NCI-H748 (cell line): ENCODE measurements at regions not wholly inside any gene's neighbourhood (a gene's known extent, or its start where the extent isn't known, plus 50 kb on each side); places are given as distances from the start of the nearest gene placed in this dataset.

Source experiments
- DNase-seq: peaks from one replicate; lab custom pipeline; 2025; ENCODE audit not compliant: unreplicated experiment; lab: John Stamatoyannopoulos, UW

DNA sequence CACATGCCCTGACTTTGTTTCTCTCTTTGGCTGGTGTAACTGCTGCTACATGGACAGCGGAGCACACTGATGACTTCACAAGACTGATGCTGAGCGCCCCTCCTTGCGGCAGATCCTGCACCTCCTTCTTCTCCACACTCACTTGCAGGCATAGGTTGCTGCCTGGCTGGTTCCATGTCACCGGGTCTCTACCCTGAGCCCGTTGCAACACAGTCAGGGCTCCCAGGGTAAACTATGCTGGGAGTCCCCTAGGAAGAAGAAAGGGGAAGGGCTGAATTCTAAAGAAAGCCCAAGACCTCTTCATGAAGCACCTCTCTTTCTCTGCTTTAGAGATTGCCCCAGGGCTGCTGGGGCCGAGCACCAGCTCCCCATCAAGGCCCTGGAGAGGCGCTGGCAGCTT lies 83.3 kb upstream of the DUSP22 start:
- DNase-seq: no peak

DNA sequence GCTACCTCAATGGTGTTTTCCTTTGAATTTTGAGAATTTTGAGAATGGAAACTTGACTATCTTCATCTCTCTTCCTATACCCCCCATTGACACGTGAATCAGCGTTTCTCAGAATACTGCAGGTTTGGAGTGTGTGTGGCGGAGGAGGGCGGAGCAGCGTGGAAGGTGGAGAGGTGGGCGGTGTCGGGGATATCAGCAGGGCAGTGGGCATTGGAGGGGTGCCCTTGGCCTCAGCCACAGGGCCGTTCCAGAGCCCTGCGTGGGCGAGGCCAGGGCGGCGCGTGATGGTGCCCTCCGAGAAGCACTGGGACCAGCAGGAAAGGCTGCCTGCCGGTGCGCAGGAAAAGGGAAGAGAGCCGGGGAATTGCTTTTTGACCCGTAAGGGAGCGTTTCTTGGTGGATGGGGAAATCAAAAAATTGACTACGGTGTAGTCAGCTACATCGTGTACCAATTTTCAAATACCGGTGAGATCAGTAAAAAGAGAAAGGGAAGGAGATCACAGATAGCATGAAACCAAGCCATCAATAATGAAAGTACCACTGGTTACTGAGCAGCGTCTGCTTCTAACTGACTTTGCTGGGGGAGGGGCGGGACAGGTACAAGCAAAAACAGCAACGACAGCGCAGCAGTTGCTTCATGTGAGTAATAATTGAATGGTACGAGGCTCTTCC lies 82.7 kb upstream of the DUSP22 start:
- no peak for DNase-seq

GRCh38 chr6:210104-210456 lies 82.2 kb upstream of the DUSP22 start:
- no peak for DNase-seq

- DNase-seq: no peak
Observed at GRCh38 chr6:210778-211374, 81.4 kb upstream of the DUSP22 start.

GRCh38 chr6:211871-212497 lies 80.3 kb upstream of the DUSP22 start:
- no peak for DNase-seq

- no peak for DNase-seq
Observed at GRCh38 chr6:213284-213683, 79.0 kb upstream of the DUSP22 start.

DNA sequence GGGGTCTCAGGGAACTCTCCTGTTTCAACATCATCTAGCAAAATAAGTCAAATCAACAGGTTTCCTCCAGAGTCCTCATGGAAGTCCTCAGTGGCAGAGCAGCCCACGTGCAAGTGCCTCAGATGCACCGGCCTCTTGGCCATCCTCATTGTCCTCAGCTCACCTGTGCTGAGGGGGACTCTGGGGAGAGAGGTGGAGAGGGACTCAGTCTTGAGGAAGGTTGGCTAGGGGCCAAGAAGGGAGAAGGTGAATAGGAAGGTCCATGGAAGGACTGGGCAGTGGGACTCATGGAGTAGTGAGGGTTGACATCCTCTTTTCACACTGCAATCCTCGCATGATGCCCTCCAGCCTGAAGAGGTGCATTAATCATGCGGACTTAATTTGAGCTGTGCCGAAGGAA lies 77.9 kb upstream of the DUSP22 start:
- no peak for DNase-seq

GRCh38 chr6:215335-216034 lies 76.8 kb upstream of the DUSP22 start:
- no peak for DNase-seq

- DNase-seq: peak; percentile 22
Observed at GRCh38 chr6:217048-217659, 75.1 kb upstream of the DUSP22 start.

DNA sequence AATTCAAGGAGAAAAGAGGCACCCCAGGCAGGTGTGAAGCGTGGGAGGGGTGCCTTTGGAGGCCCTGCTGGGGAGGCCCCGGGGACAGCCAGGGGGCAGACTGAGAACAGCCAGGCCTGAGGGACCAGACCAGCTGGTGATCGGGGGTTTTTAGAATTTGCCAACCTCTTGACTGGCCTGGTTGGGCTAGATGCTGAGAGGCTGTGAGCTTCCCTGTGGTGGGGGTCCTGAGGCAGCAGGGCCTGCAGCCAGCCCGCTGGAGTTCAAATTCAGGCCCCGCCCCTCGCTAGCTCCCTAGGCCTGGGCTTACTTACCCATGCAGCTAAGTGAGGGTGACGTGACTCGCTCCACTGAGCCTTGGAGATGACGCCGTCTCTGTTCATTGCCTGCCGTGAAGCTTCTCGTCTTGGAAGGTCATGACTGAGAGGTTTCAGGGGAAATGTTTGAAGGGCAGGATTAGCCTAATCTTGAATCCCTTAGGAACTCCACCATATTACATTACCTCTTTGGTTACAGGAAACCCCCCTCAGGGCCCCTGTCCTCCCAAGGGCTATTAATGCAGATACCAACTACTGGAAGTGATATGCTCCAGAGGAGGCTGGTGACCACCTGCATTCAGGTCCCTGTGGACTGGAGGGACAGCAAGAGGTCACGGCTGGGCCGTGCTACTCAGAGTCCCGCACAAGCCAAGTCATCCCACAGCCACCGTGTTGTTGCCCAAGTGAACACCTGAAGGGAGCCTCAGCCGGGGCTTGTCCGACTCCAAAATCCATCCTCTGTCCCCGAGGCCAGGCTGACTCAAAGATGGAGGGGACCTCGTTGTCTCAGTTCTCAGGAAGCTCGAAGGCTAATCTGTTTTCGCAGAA lies 73.9 kb upstream of the DUSP22 start:
- DNase-seq: no peak

DNA sequence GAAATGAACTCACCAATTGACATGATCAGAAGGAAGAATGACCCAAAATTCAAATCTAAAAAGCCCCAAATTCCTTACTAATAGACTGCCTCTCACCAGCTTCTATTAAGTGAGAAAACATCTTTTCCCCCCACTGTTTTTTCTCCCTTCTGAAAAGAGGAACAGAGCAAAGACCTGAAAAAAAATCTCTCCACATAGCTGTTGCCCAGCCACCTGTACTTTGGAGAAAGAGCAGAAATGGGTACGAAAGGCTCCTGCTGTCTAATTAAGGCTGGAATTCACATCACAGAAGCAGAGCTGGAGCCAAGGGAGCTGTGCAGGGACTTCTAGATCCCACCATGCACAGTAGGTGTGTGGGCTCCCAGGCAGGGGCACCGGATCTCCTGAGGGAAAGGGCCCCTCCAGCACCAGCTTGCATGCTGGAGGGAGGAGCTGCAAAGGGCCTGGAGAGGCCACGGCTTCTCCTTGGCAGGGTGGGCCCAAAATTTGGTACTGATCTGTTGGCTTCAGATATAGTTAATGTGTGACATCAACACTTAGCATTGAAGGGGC lies 73.2 kb upstream of the DUSP22 start:
- DNase-seq: no peak

DNA sequence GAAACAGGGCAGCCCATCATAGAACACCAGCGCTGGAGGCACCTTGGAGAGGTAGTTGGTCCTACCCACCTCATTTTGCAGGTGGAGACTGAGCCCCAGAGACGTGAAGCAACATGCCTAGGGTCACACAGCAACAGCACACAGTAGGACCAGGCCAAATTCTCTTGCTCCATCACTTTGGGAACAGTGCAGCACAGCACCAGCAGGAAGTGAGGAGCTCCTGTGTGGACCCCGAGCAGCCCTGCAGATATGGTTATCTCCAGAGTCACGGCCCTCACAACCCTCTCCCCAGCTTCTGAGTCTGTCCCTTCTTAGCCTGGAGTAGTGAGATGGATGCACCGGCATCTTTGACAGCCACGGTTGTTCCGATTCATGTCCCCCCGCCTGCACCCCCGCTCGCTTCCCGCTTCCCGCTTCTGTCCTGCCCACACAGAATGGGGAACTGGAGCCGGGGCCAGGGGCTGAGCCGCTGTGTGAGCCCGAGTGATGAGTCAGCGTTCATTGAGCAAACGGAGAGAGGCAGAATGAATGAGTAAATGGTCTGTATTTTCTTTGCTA lies 72.6 kb upstream of the DUSP22 start:
- no peak for DNase-seq

DNA sequence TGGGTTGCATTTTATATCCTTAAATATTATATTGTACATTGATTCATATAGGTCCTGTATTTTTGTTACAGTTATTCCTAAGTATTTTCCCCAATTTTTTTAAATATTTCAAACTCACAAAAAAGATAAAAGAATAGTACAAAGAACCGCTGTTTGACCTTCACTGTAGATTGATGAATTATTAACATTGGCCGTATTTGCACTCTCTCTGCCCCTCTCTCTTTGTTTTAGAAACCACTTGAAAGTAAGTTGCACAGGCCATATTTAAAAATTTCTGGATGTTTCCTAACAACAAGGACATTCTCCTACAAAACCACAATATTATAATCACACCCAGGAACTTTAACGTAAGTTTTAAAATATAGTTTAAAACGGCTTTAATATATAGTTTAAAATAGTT lies 72.0 kb upstream of the DUSP22 start:
- DNase-seq: no peak

GRCh38 chr6:220721-221475 lies 71.4 kb upstream of the DUSP22 start:
- DNase-seq: no peak

- DNase-seq: no peak
Observed at GRCh38 chr6:221531-222349, 70.5 kb upstream of the DUSP22 start.

DNA sequence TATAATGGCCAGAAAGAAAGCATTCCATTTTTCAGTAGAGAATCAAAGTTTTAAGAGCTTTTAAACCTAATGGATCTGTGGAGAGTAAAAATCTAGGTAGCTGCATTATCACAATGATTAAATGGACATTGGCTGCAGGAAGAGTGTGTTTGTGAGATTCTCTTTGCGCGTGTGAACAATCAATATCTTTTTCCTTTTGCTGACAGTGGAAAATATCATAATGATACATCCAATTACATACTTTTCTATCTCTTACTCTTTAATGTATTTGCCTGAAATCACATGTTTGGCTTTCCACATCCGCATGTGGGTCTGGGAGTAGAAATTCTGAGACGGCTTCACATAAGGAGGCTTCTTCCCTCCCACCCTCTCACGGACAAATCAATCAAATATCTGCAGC lies 69.8 kb upstream of the DUSP22 start:
- no peak for DNase-seq

DNA sequence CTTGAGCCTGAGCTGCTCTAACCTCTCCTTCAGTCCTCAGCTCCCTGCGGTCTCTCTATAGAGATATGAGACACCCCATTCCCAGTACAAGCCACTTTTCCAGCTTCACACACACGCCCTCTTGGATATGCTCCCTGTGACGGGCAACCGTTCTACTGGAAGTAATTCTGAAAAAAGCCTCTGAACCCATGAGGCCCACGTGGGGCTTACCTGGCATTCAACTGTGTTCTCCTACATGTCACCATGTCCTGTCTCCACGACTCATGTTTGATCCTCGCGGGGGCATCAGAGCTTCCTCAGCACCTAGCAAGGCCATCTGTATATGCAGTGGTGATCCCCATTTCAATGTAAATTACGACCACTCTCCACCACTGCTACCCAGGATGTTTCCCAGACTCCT lies 69.2 kb upstream of the DUSP22 start:
- DNase-seq: no peak

GRCh38 chr6:223763-224162 lies 68.5 kb upstream of the DUSP22 start:
- peak; percentile 43 for DNase-seq

DNA sequence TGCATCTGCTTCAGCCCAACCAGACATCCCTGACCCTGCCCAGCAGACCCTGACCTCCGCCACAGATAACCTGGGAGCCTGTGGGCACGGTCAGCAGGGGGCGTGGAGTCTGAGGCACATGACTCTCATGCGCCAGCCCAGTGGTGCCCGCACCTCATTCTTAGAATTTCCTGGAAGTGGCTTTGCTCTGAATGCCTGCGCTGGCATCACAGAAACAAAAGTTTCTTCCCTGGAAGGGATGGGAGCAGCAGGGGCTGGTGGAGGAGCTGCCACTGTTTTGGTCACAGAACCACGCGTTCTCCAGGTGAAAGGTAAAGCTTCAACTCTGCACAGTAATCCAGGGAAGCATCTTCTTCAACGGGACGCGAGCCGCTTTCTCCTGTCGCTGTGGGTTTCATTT lies 67.9 kb upstream of the DUSP22 start:
- DNase-seq: no peak
